ENCODE measurements at regions not wholly inside any gene's neighbourhood (a gene's known extent, or its start where the extent isn't known, plus 50 kb on each side); places are given as distances from the start of the nearest gene placed in this dataset.

- H3K27ac Mint-ChIP-seq, result no peak overlapping the region
- peaks cover 9% of the 10 kb centered on the region for H3K9me3 Mint-ChIP-seq
- no peak overlapping the region for H3K4me3 Mint-ChIP-seq
- Histone ChIP-seq H3K4me2 (no peak overlapping the region), H3K79me2 (ENCODE audit: low read depth) (no peaks in the 10 kb centered on the region), H3K4me3 (no peak overlapping the region), H3K9me3 (ENCODE audit: low read depth) (no peaks in the 10 kb centered on the region), H3K27me3 (no peaks in the 10 kb centered on the region), H2AFZ (replicated peaks) (no peak overlapping the region), H3K36me3 (no peaks in the 10 kb centered on the region), H3K4me1 (no peaks in the 10 kb centered on the region), H3K27ac (no peak overlapping the region), H4K20me1 (ENCODE audit: low read depth) (no peaks in the 10 kb centered on the region), H3K9ac (no peak overlapping the region), H3F3A (ENCODE audit: low read depth) (no peaks in the 10 kb centered on the region)
- TF ChIP-seq EZH2 (IDR thresholded peaks at IDR 0.05), result no peak
- no peak for TF ChIP-seq CTCF (IDR thresholded peaks at IDR 0.05)
- TF ChIP-seq EZH2phosphoT487 (IDR thresholded peaks at IDR 0.05), result no peak
- H3K27me3 Mint-ChIP-seq (ENCODE audit: insufficient read depth, low read depth), result no peaks in the 10 kb centered on the region
- H3K4me1 Mint-ChIP-seq, result no peaks in the 10 kb centered on the region
- no peaks in the 10 kb centered on the region for H3K36me3 Mint-ChIP-seq
- no peak for DNase-seq (ENCODE audit: low spot score)
Observed at GRCh38 chr6:140940251-140940925, 1192.3 kb upstream of the GJE1 start.

- Histone ChIP-seq H3K79me2 (ENCODE audit: low read depth) (no peaks in the 10 kb centered on the region), H3K4me3 (no peak overlapping the region), H3K9ac (no peak overlapping the region), H3F3A (ENCODE audit: low read depth) (no peaks in the 10 kb centered on the region), H3K4me2 (no peak overlapping the region), H2AFZ (replicated peaks) (no peak overlapping the region), H3K27me3 (no peaks in the 10 kb centered on the region), H3K4me1 (no peaks in the 10 kb centered on the region), H3K27ac (no peak overlapping the region), H3K9me3 (ENCODE audit: low read depth) (no peaks in the 10 kb centered on the region), H4K20me1 (ENCODE audit: low read depth) (no peaks in the 10 kb centered on the region), H3K36me3 (no peaks in the 10 kb centered on the region)
- H3K4me1 Mint-ChIP-seq, result no peaks in the 10 kb centered on the region
- TF ChIP-seq EZH2phosphoT487 (IDR thresholded peaks at IDR 0.05) (no peak), CTCF (IDR thresholded peaks at IDR 0.05) (no peak), EZH2 (IDR thresholded peaks at IDR 0.05) (no peak)
- H3K27ac Mint-ChIP-seq, result no peak overlapping the region
- no peaks in the 10 kb centered on the region for H3K27me3 Mint-ChIP-seq (ENCODE audit: insufficient read depth, low read depth)
- H3K4me3 Mint-ChIP-seq, result no peak overlapping the region
- DNase-seq (ENCODE audit: low spot score), result no peak
- H3K36me3 Mint-ChIP-seq, result no peaks in the 10 kb centered on the region
- H3K9me3 Mint-ChIP-seq, result no peaks in the 10 kb centered on the region
Observed at GRCh38 chr6:140932909-140933308, 1199.8 kb upstream of the GJE1 start.

- peaks cover 3% of the 10 kb centered on the region for H3K9me3 Mint-ChIP-seq
- Histone ChIP-seq H3K9me3 (ENCODE audit: low read depth) (no peaks in the 10 kb centered on the region), H3F3A (ENCODE audit: low read depth) (no peaks in the 10 kb centered on the region), H3K27ac (no peak overlapping the region), H3K4me1 (no peaks in the 10 kb centered on the region), H3K36me3 (no peaks in the 10 kb centered on the region), H3K4me3 (no peak overlapping the region), H3K79me2 (ENCODE audit: low read depth) (no peaks in the 10 kb centered on the region), H3K4me2 (no peak overlapping the region), H4K20me1 (ENCODE audit: low read depth) (no peaks in the 10 kb centered on the region), H3K9ac (no peak overlapping the region), H3K27me3 (no peaks in the 10 kb centered on the region), H2AFZ (replicated peaks) (no peak overlapping the region)
- H3K27ac Mint-ChIP-seq, result no peak overlapping the region
- no peak for TF ChIP-seq EZH2phosphoT487 (IDR thresholded peaks at IDR 0.05)
- no peaks in the 10 kb centered on the region for H3K4me1 Mint-ChIP-seq
- no peaks in the 10 kb centered on the region for H3K36me3 Mint-ChIP-seq
- H3K4me3 Mint-ChIP-seq, result no peak overlapping the region
- no peaks in the 10 kb centered on the region for H3K27me3 Mint-ChIP-seq (ENCODE audit: insufficient read depth, low read depth)
- no peak for DNase-seq (ENCODE audit: low spot score)
Observed at GRCh38 chr6:140931581-140931980, 1201.1 kb upstream of the GJE1 start.

- Mint-ChIP-seq H3K4me1 (no peaks in the 10 kb centered on the region), H3K27ac (no peak overlapping the region), H3K36me3 (no peaks in the 10 kb centered on the region), H3K9me3 (peaks cover 3% of the 10 kb centered on the region), H3K4me3 (no peak overlapping the region), H3K27me3 (ENCODE audit: insufficient read depth, low read depth) (peaks cover 3% of the 10 kb centered on the region)
- no peak for DNase-seq (ENCODE audit: low spot score)
- no peaks in the 10 kb centered on the region for H3K36me3 ChIP-seq
- H3K4me1 ChIP-seq, result no peaks in the 10 kb centered on the region
- H3K27me3 ChIP-seq, result no peaks in the 10 kb centered on the region
- no peak overlapping the region for H3K27ac ChIP-seq
- no peaks in the 10 kb centered on the region for H3F3A ChIP-seq (ENCODE audit: low read depth)
- no peak overlapping the region for H3K9ac ChIP-seq
- no peaks in the 10 kb centered on the region for H4K20me1 ChIP-seq (ENCODE audit: low read depth)
- no peaks in the 10 kb centered on the region for H3K9me3 ChIP-seq (ENCODE audit: low read depth)
- no peak overlapping the region for H3K4me2 ChIP-seq
- no peak overlapping the region for H2AFZ ChIP-seq (replicated peaks)
- no peaks in the 10 kb centered on the region for H3K79me2 ChIP-seq (ENCODE audit: low read depth)
- TF ChIP-seq CTCF (IDR thresholded peaks at IDR 0.05), result no peak
- TF ChIP-seq EZH2 (IDR thresholded peaks at IDR 0.05), result no peak
- no peak for TF ChIP-seq EZH2phosphoT487 (IDR thresholded peaks at IDR 0.05)
- no peak overlapping the region for H3K4me3 ChIP-seq
Observed at GRCh38 chr6:140929121-140929520, 1203.6 kb upstream of the GJE1 start.
